ENCODE measurements at regions not wholly inside any gene's neighbourhood (a gene's known extent, or its start where the extent isn't known, plus 50 kb on each side); places are given as distances from the start of the nearest gene placed in this dataset.
"Not testable (repeated sequence)": the region's sequence is repeated elsewhere in the genome, so short reads cannot be mapped to it uniquely, and the experiment has no call there.

GRCh38 chr10:84701370-84701720 is 373.0 kb downstream of the CCSER2 start:
- DNase-seq (ENCODE audit: low read depth) = no peak

DNA sequence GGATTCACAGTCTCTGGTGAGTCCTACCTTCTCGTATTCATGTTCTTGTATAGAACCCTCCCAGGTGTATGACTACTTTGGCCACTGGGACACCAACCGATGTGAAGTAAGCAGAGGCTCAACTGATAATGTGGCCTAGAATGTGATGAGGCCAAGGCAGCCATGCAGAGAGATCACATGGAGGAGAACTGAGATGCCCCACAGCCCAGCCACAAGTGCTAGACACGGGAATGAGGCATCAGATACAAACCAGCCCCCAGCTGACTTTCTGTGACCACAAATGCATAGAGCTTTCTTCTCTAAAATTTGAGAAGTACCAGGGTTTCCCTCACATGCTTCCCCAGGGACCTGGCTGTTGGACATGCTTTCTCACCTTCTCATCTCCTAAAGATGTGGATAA is 375.7 kb downstream of the CCSER2 start:
- no peak for DNase-seq (ENCODE audit: low read depth)

- no peak for DNase-seq (ENCODE audit: low read depth)
These were observed 378.0 kb downstream of the CCSER2 start for GRCh38 chr10:84706431-84706830.

DNA sequence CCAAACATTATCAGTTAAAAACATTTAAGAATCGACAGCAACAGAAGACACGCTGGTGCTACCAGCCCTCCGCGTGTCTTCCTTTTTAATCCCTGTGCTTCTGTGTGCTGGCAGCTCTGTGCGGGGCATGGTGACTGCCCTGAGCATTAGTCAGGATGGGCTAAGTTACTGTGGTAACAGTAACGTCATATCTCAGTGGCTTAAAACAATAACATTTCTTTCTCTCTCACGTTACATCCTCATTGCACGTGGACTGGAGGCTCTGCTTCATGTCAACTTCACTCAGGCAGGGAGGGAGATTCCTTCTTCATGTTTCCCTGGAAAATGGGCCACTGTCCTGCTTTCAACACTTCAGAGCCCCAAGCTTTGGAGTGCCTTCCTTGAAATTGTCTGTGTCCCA is 378.5 kb downstream of the CCSER2 start:
- DNase-seq (ENCODE audit: low read depth) = no peak

DNA sequence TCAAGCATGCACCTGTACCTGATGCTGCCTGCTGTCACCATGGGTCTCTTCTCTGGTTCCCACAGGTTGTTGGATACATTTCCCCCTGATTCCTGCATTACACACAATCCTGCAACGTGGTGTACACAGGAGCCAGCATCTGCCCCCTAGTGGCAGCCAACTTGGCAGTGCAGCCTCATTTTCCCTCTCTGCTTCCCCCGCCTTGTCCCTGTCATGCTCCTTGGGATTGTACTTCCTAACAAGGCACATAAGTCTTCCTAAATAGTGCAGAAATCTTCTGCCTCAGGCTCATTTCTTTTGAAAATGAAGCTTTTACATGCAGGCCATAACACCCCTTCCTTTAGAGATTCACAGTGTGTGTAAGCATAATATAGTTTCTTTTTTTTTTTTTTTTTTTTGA is 387.5 kb downstream of the CCSER2 start:
- no peak for DNase-seq (ENCODE audit: low read depth)

DNA sequence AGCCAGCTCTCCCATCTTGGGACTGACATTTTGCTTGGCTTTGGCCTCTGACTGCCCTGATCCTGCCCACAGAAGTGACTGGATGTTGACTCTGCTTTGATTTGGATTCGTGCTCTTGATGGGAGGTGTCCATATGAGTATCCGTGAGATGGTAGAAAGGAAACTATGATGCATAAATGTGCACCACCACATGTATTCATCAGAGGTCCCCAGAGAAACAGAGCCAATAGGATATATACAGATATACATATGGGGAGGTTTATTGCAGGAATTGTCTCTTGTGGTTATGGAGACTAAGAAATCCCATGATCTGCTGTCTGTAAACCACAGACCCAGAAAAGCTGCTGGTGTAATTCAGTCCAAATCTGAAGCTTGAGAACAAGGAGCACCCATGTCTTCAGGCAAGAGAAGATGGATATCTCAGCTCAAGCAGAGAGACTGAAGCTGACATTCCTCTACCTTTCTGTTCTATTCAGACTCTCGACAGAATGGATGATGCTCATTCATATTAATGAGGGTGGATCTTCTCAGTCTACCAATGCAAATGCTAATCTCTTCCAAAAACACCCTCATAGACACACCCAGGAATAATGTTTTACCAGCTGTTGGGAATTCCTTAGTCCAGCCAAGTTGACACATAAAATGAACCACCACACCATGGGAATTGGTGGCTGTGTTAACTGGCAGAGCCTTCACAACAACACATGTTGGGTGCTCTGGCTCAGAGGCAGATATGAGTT is 390.7 kb downstream of the CCSER2 start:
- no peak for DNase-seq (ENCODE audit: low read depth)

DNA sequence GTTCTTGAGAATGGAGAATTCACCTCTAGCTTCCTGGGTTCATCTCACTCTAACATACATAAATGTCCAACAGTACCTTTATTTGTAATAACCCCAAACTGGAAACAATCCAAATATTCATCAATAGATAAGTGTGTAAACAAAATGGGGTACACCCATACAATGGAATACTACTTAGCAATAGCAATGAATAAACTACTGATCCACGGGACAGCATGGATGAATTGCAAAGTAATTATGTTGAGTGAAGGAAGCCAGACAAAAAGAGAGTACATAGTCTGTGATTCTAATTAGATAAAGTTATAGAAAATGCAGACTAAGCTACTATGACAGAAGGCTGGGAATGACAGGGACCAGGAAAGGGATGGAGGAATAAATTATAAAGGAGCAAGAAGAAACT is 391.3 kb downstream of the CCSER2 start:
- no peak for DNase-seq (ENCODE audit: low read depth)

- no peak for DNase-seq (ENCODE audit: low read depth)
These were observed 399.0 kb downstream of the CCSER2 start for GRCh38 chr10:84727398-84727797.

GRCh38 chr10:84739126-84739525 is 410.7 kb downstream of the CCSER2 start:
- not testable (repeated sequence) for DNase-seq (ENCODE audit: low read depth)

GRCh38 chr10:84739641-84740040 is 411.3 kb downstream of the CCSER2 start:
- no peak for DNase-seq (ENCODE audit: low read depth)

GRCh38 chr10:84743483-84743882 is 415.1 kb downstream of the CCSER2 start:
- peak; percentile 1 for DNase-seq (ENCODE audit: low read depth)

GRCh38 chr10:84755311-84755710 is 426.9 kb downstream of the CCSER2 start:
- no peak for DNase-seq (ENCODE audit: low read depth)

- not testable (repeated sequence) for DNase-seq (ENCODE audit: low read depth)
These were observed 428.3 kb downstream of the CCSER2 start for GRCh38 chr10:84756653-84757052.

GRCh38 chr10:84761994-84762614 is 433.7 kb downstream of the CCSER2 start:
- DNase-seq (ENCODE audit: low read depth) = not testable (repeated sequence)

GRCh38 chr10:84762754-84763394 is 434.5 kb downstream of the CCSER2 start:
- DNase-seq (ENCODE audit: low read depth) = no peak

DNA sequence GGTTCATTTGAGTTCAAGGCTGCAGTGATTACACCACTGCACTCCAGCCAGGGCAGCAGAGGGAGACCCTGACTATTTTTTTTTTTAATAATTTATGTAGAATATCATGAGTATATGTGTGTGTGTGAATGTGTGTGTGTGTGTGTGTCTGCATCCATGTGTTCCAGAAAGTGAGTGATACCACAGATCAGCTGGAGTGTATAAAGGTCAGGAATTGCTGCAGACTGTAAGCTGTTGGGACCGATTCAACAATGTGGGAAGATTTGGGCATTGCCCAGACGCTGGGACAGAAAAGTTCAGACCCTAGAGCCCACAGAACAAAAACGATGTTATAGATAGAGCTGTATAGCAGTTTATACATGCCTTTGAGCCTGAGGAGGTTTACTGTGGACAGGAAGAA is 435.6 kb downstream of the CCSER2 start:
- DNase-seq (ENCODE audit: low read depth) = no peak

DNA sequence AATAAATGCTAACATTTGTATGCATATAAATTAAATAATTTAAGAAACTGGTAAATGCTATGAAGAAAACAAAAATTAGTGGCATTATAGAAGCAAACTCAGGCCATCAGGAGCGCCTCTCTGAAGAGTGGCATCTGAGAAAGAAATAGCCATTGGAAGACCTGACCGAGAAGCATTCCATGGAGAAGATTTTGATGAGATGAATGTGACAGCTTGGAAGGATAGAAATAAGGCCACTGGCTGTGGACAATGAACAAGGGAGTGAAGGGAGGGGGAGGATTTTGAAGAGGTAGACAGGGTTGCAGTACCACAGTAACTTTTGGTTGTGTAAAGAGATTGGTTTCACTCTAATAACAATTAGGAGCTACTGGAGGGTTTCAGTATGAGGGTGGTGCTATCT is 436.7 kb downstream of the CCSER2 start:
- DNase-seq (ENCODE audit: low read depth) = no peak

DNA sequence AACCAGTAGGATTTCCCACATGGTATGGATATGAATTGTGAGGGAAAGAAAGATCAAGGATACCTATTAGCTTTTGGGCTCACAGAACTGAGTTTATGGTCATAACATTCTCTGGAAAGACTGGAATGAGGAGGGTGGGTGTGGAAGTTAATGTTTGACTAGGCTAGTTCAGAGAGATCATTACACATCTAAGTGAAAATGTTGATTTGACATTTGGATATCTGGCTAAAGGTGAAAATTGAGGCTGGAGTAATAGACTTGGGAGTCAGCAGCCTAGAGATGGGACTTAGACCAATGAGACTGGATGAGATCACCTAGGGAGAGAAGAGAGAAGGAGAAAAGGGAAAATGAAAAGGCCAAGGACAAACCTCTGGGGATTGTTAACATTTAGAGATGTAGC is 437.3 kb downstream of the CCSER2 start:
- no peak for DNase-seq (ENCODE audit: low read depth)

- DNase-seq (ENCODE audit: low read depth) = no peak
These were observed 438.5 kb downstream of the CCSER2 start for GRCh38 chr10:84766923-84767322.

- DNase-seq (ENCODE audit: low read depth) = no peak
These were observed 439.7 kb downstream of the CCSER2 start for GRCh38 chr10:84768132-84768531.

DNA sequence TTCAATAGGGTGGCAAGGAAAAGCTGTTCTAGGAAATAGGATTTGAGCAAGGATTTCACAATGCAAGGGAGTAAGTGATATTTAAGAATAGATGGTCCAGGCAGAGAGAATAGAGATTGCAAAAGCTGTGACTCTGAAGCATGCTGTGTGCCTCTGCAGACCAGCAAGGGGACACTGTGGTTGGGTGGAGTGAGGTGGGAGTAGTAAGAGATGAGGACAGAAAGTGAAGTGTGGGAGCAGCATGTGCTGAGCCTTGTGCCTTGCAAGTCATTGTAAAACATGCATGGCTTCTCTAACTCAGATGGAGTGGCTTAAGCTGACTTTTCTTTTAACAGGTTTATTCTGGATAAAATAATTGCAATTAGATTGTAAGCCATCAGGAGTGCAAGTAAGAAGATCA is 442.4 kb downstream of the CCSER2 start:
- DNase-seq (ENCODE audit: low read depth) = no peak

GRCh38 chr10:84783386-84783785 is 455.0 kb downstream of the CCSER2 start:
- DNase-seq (ENCODE audit: low read depth) = peak; percentile 24

DNA sequence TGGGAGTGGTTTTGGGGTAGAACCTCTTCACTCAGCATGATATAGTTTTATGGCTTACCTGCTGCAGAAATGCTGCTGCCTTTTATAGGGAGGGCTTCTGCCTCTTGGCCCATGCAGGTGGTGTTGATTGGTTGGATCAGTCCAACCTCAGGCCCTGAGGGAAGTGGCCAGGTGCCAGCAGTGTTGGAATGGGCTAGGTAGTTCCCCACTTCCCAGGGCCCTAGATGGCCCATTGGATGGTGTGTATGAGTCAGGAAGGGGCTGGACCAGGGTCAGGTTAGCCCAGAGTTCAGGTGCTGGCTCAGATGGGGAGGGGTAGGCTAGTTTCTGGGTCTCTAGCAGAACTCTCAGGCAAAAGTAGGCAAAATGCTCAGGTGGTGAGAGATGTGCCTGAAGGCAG is 455.5 kb downstream of the CCSER2 start:
- no peak for DNase-seq (ENCODE audit: low read depth)

DNA sequence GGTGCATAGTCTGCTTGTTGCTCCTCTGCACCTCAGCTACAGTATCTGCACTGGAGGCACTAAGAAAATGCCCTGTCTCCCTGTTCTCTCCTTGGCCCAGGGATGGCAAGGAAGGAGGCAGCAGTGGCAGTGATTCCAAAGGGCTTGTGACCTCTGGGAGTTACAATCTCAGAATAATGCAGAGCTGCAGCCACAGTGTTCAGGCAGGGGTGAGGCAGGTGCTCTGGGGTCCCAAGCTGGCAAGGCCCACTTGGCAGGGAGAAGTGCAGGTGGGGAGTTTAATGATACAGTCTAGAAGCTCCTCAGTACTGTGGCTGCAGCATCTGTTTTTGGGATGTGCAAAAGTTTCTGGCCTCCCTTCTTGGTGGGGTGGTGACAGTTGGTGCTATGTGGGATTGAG is 456.4 kb downstream of the CCSER2 start:
- no peak for DNase-seq (ENCODE audit: low read depth)

All from iris pigment epithelial cell (primary cell).